RKO (cell line): ENCODE measurements at regions not wholly inside any gene's neighbourhood (a gene's known extent, or its start where the extent isn't known, plus 50 kb on each side); places are given as distances from the start of the nearest gene placed in this dataset.

Experiments used
- DNase-seq: peaks from one replicate; pipeline ENCODE4 v3.0.0-alpha.2; 2016; ENCODE audit warnings: low spot score

- DNase-seq, result no peak
These were observed 296.8 kb upstream of the MKI67 start for GRCh38 chr10:128422999-128423398.

GRCh38 chr10:128429321-128429720, 303.1 kb upstream of the MKI67 start:
- DNase-seq, result no peak

- no peak for DNase-seq
These were observed 303.8 kb upstream of the MKI67 start for GRCh38 chr10:128429835-128430513.

GRCh38 chr10:128431083-128431482, 304.9 kb upstream of the MKI67 start:
- DNase-seq, result no peak

- DNase-seq, result no peak
These were observed 305.3 kb upstream of the MKI67 start for GRCh38 chr10:128431506-128431905.

- no peak for DNase-seq
These were observed 305.8 kb upstream of the MKI67 start for GRCh38 chr10:128432011-128432410.

GRCh38 chr10:128432423-128432822, 306.2 kb upstream of the MKI67 start:
- DNase-seq, result no peak

GRCh38 chr10:128435811-128436210, 309.6 kb upstream of the MKI67 start:
- DNase-seq, result no peak

- DNase-seq, result no peak
These were observed 311.6 kb upstream of the MKI67 start for GRCh38 chr10:128437786-128438345.

- DNase-seq, result no peak
These were observed 312.3 kb upstream of the MKI67 start for GRCh38 chr10:128438417-128439063.

GRCh38 chr10:128440513-128441160, 314.4 kb upstream of the MKI67 start:
- DNase-seq, result no peak

- no peak for DNase-seq
These were observed 317.8 kb upstream of the MKI67 start for GRCh38 chr10:128443925-128444518.

GRCh38 chr10:128448796-128449195, 322.6 kb upstream of the MKI67 start:
- no peak for DNase-seq

- DNase-seq, result no peak
These were observed 325.7 kb upstream of the MKI67 start for GRCh38 chr10:128451879-128452278.

- no peak for DNase-seq
These were observed 330.0 kb upstream of the MKI67 start for GRCh38 chr10:128456271-128456670.

GRCh38 chr10:128457136-128457535, 330.9 kb upstream of the MKI67 start:
- no peak for DNase-seq

- no peak for DNase-seq
These were observed 335.8 kb upstream of the MKI67 start for GRCh38 chr10:128461991-128462390.

GRCh38 chr10:128462844-128463243, 336.6 kb upstream of the MKI67 start:
- DNase-seq, result no peak

GRCh38 chr10:128463991-128464760, 338.0 kb upstream of the MKI67 start:
- DNase-seq, result peak; percentile 0

- no peak for DNase-seq
These were observed 339.5 kb upstream of the MKI67 start for GRCh38 chr10:128465697-128466096.

GRCh38 chr10:128466831-128467371, 340.7 kb upstream of the MKI67 start:
- no peak for DNase-seq

- DNase-seq, result no peak
These were observed 342.2 kb upstream of the MKI67 start for GRCh38 chr10:128468462-128468861.
